ENCODE measurements at regions not wholly inside any gene's neighbourhood (a gene's known extent, or its start where the extent isn't known, plus 50 kb on each side); places are given as distances from the start of the nearest gene placed in this dataset.

DNA sequence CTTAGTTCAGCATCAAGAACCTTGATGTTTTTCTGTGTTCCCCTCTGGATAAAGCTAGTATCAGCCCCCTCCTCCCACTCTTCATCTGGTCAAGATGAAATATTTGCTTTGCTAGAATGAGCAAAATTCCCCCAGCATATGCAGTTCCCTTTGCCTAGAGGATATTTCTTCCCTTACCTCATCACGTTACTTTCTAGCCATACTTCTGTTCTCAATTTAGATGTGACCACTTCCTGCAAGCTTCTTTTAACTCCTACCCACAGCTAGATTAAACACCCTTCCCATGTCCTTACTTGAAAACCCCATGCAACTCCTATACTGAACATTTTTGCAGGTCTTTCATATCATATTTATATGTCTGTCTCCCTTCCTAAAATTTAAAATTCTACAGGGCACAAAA, 178.9 kb upstream of the TUSC1 start (continued):
- TF ChIP-seq TSHZ1 (tag by site-specific recombination; IDR thresholded peaks at IDR 0.05; ENCODE audit: borderline replicate concordance) (no peak), ZNF549 (tag by site-specific recombination; IDR thresholded peaks at IDR 0.05) (no peak), ZNF132 (tag by site-specific recombination; IDR thresholded peaks at IDR 0.05; ENCODE audit: borderline replicate concordance) (no peak)
- TF ChIP-seq, protein P1, sequence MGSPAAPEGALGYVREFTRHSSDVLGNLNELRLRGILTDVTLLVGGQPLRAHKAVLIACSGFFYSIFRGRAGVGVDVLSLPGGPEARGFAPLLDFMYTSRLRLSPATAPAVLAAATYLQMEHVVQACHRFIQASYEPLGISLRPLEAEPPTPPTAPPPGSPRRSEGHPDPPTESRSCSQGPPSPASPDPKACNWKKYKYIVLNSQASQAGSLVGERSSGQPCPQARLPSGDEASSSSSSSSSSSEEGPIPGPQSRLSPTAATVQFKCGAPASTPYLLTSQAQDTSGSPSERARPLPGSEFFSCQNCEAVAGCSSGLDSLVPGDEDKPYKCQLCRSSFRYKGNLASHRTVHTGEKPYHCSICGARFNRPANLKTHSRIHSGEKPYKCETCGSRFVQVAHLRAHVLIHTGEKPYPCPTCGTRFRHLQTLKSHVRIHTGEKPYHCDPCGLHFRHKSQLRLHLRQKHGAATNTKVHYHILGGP (tag by site-specific recombination; IDR thresholded peaks at IDR 0.05) = no peak

DNA sequence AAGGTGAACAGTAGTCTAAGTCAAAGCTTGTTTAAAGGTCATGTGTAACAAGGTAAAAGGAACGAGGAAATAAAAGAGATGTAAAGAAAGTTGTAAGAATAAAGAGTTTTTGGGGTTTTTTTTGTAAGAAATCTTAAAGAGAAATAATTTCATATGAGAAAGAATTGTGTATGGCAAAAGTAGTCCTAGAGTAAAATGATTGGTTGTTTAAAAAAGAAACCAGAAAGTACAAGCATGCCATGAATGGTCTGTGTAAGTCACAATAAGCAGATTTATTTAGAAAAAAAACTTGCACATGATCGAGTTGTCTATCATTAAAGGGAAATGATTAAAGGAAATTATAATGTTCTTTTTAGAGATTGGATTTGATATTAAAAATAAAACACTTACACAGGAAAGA, 172.6 kb upstream of the TUSC1 start:
- TF ChIP-seq SETDB1 (IDR thresholded peaks at IDR 0.05; ENCODE audit: insufficient read length, low read length) = peak; percentile 77
- TF ChIP-seq ZNF341 (tag by site-specific recombination; IDR thresholded peaks at IDR 0.05; ENCODE audit: low read depth) = no peak
- no peaks in the 10 kb centered on the region for H3K9me3 ChIP-seq (ENCODE audit: control insufficient read depth, insufficient read depth, low read depth, low read length)
- H3K4me1 ChIP-seq (ENCODE audit: control insufficient read depth, insufficient read depth, low read length) = no peaks in the 10 kb centered on the region
- no peak overlapping the region for H3K27ac ChIP-seq (ENCODE audit: extremely low read depth, low read depth, low read length)
- CTCF ChIA-PET = no interaction called here
- POLR2A ChIA-PET = no interaction called here
- no peaks in the 10 kb centered on the region for H3K36me3 ChIP-seq (ENCODE audit: control insufficient read depth in 2 of 2, insufficient read depth in 1 of 2, low read length in 2 of 2)
- H3K4me3 ChIP-seq (ENCODE audit: low read depth, low read length) = no peak overlapping the region

DNA sequence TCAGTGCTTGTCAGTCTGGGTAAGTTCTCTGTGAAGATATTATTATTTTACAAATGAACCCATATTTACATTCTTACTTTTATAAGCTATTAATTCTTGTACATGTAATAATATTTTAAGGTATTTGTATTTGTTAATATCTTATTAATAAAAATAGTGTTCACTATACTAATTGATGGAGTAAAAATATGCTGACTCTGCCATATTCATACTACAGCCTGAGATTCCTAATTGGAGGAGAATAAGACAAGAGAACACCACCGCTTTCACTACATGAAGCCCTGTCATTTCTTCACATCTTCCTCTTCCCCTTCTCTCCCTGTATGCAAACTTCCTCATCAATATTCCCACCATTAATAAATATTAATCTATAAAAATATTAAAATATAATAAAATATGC, 167.6 kb upstream of the TUSC1 start:
- Histone ChIP-seq H3K4me1 (ENCODE audit: control insufficient read depth, insufficient read depth, low read length) (no peaks in the 10 kb centered on the region), H3K9me3 (ENCODE audit: control insufficient read depth, insufficient read depth, low read depth, low read length) (no peaks in the 10 kb centered on the region), H3K4me3 (ENCODE audit: low read depth, low read length) (no peak overlapping the region), H3K36me3 (ENCODE audit: control insufficient read depth in 2 of 2, insufficient read depth in 1 of 2, low read length in 2 of 2) (no peaks in the 10 kb centered on the region), H3K27ac (ENCODE audit: extremely low read depth, low read depth, low read length) (no peak overlapping the region)
- POLR2A ChIA-PET = no interaction called here
- CTCF ChIA-PET = no interaction called here
- TF ChIP-seq PATZ1 (tag by site-specific recombination; IDR thresholded peaks at IDR 0.05) = no peak
- TF ChIP-seq, protein P2, sequence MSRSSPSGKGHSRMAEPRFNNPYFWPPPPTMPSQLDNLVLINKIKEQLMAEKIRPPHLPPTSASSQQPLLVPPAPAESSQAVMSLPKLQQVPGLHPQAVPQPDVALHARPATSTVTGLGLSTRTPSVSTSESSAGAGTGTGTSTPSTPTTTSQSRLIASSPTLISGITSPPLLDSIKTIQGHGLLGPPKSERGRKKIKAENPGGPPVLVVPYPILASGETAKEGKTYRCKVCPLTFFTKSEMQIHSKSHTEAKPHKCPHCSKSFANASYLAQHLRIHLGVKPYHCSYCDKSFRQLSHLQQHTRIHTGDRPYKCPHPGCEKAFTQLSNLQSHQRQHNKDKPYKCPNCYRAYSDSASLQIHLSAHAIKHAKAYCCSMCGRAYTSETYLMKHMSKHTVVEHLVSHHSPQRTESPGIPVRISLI (tag by site-specific recombination; IDR thresholded peaks at IDR 0.05) = no peak
- no peak for TF ChIP-seq ZNF513 (tag by site-specific recombination; IDR thresholded peaks at IDR 0.05)
- no peak for TF ChIP-seq ZNF2 (tag by site-specific recombination; IDR thresholded peaks at IDR 0.05)
- no peak for TF ChIP-seq ZNF626 (tag by site-specific recombination; IDR thresholded peaks at IDR 0.05)
- TF ChIP-seq KLF8 (tag by site-specific recombination; IDR thresholded peaks at IDR 0.05) = no peak
- TF ChIP-seq, protein P3, sequence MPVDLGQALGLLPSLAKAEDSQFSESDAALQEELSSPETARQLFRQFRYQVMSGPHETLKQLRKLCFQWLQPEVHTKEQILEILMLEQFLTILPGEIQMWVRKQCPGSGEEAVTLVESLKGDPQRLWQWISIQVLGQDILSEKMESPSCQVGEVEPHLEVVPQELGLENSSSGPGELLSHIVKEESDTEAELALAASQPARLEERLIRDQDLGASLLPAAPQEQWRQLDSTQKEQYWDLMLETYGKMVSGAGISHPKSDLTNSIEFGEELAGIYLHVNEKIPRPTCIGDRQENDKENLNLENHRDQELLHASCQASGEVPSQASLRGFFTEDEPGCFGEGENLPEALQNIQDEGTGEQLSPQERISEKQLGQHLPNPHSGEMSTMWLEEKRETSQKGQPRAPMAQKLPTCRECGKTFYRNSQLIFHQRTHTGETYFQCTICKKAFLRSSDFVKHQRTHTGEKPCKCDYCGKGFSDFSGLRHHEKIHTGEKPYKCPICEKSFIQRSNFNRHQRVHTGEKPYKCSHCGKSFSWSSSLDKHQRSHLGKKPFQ (tag by site-specific recombination; IDR thresholded peaks at IDR 0.05) = no peak
- TF ChIP-seq ZBTB7A (tag by site-specific recombination; IDR thresholded peaks at IDR 0.05; ENCODE audit: low read depth) = no peak
- no peak for TF ChIP-seq ZFHX2 (tag by site-specific recombination; conservative IDR thresholded peaks at IDR 0.05)
- TF ChIP-seq ZNF202 (tag by site-specific recombination; IDR thresholded peaks at IDR 0.05; ENCODE audit: borderline replicate concordance) = no peak
- no peak for TF ChIP-seq ZNF16 (tag by site-specific recombination; IDR thresholded peaks at IDR 0.05; ENCODE audit: low read depth)
- TF ChIP-seq EGR2 (tag by site-specific recombination; IDR thresholded peaks at IDR 0.05; ENCODE audit: low read depth) = no peak
- no peak for TF ChIP-seq ZNF670 (tag by site-specific recombination; IDR thresholded peaks at IDR 0.05; ENCODE audit: low read depth)
- no peak for TF ChIP-seq ZNF335 (tag by site-specific recombination; conservative IDR thresholded peaks at IDR 0.05)
- no peak for TF ChIP-seq ZNF146 (tag by site-specific recombination; IDR thresholded peaks at IDR 0.05)
- TF ChIP-seq ZNF138 (tag by site-specific recombination; IDR thresholded peaks at IDR 0.05; ENCODE audit: borderline replicate concordance) = no peak
- TF ChIP-seq SCRT2 (tag by site-specific recombination; IDR thresholded peaks at IDR 0.05) = no peak

Measured in HEK293 (cell line).